PC-9 (cell line): ENCODE measurements at regions not wholly inside any gene's neighbourhood (a gene's known extent, or its start where the extent isn't known, plus 50 kb on each side); places are given as distances from the start of the nearest gene placed in this dataset.

ENCODE experiments used
- BruUV-seq: library from RNA; stranded (reverse); fragments of 400-500 nt; replicated peaks from 2 replicates; lab custom pipeline; 2021; lab: Mats Ljungman, UMichigan
- CTCF ChIA-PET: fragments of 300-600 bp; sonication (Branson Sonifier 250); formaldehyde crosslinking; loops from one replicate; lab custom pipeline; 2022; ENCODE audit warnings: antibody characterized with exemption; lab: Charles Lee
- POLR2A ChIA-PET: fragments of 300-600 bp; sonication (Branson Sonifier 250); formaldehyde crosslinking; loops from one replicate; lab custom pipeline; 2022; ENCODE audit warnings: antibody characterized with exemption; ENCODE audit not compliant: unreplicated experiment; lab: Charles Lee
- DNase-seq, 2 experiments: peaks; one replicate each; pipeline versions ENCODE4 v3.0.0 to v3.0.0-alpha.2; 2015 to 2022; ENCODE audit warnings: mixed read lengths in 1 of 2
- H2AFZ ChIP-seq: fragments of 200-600 bp; sonication (generic); 2 replicates; pipeline ENCODE4 v1.8.1; 2017; ENCODE audit warnings: antibody characterized with exemption
- H3F3A ChIP-seq: fragments of 200-600 bp; sonication (generic); 2 replicates; pipeline ENCODE4 v1.8.1; 2017; ENCODE audit warnings: antibody characterized with exemption, mild to moderate bottlenecking, low read depth; ENCODE audit not compliant: insufficient read depth
- H3K27ac ChIP-seq: fragments of 200-600 bp; sonication (generic); 2 replicates; pipeline ENCODE4 v1.6.1; 2016; ENCODE audit warnings: mixed run types
- H3K27me3 ChIP-seq: fragments of 200-600 bp; sonication (generic); 2 replicates; pipeline ENCODE4 v1.6.1; 2016; ENCODE audit warnings: low read depth, mixed run types; ENCODE audit not compliant: insufficient read depth
- H3K36me3 ChIP-seq: fragments of 200-600 bp; sonication (generic); 2 replicates; pipeline ENCODE4 v1.6.1; 2016; ENCODE audit warnings: low read depth, mixed run types
- H3K4me1 ChIP-seq: fragments of 200-600 bp; sonication (generic); replicated peaks from 2 replicates; pipeline ENCODE4 v1.6.1; 2016; ENCODE audit warnings: mixed run types; ENCODE audit not compliant: insufficient read depth
- H3K4me2 ChIP-seq: fragments of 200-600 bp; sonication (generic); 2 replicates; pipeline ENCODE4 v1.6.1; 2017; ENCODE audit warnings: mixed run types
- H3K4me3 ChIP-seq: fragments of 200-600 bp; sonication (generic); 2 replicates; pipeline ENCODE4 v1.6.1; 2016; ENCODE audit warnings: mixed run types
- H3K79me2 ChIP-seq: fragments of 200-600 bp; sonication (generic); 2 replicates; pipeline ENCODE4 v1.6.1; 2017; ENCODE audit warnings: low read depth, mixed run types
- H3K9me2 ChIP-seq: fragments of 200-600 bp; sonication (generic); 2 replicates; pipeline ENCODE4 v1.8.1; 2017; ENCODE audit warnings: mild to moderate bottlenecking; ENCODE audit not compliant: insufficient read depth
- H3K9me3 ChIP-seq: fragments of 200-600 bp; sonication (generic); 2 replicates; pipeline ENCODE4 v1.8.1; 2016; ENCODE audit warnings: low read depth; ENCODE audit not compliant: insufficient read depth
- H4K20me1 ChIP-seq: fragments of 200-600 bp; sonication (generic); 2 replicates; pipeline ENCODE4 v1.8.1; 2017; ENCODE audit not compliant: insufficient read depth
- EZH2 ChIP-seq: fragments of 200-600 bp; sonication (generic); IDR thresholded peaks from 2 replicates; pipeline ENCODE4 v1.8.0; 2017; ENCODE audit warnings: antibody characterized with exemption, low read depth
- intact Hi-C: fragments of 100-400 bp; cut with micrococcal nuclease; formaldehyde crosslinking; loops from one replicate; pipeline ENCODE4 v1.10.0; 2022; ENCODE audit not compliant: unreplicated experiment
- TF ChIP-seq, protein P1 (sequence below): fragments of 200-600 bp; sonication (generic); conservative IDR thresholded peaks from 2 replicates; pipeline ENCODE4 v1.6.1; 2017; ENCODE audit warnings: mixed run types, antibody characterized with exemption, mild to moderate bottlenecking, moderate library complexity

GRCh38 chr3:150248116-150248887 is 159.8 kb upstream of the TSC22D2 start:
- H3K36me3 ChIP-seq: no peaks in the 10 kb centered on the region
- no peaks in the 10 kb centered on the region for H4K20me1 ChIP-seq
- CTCF ChIA-PET: interaction anchor here (0.6 to 0.7 kb wide), 2 partner anchors 8 to 21 kb away, joined by 3 read pairs; no protein-coding TSS in a partner anchor
- intact Hi-C loops: no loop called here
- no peaks in the 10 kb centered on the region for H3K79me2 ChIP-seq
- H3K4me2 ChIP-seq: no peak overlapping the region
- H3K9me3 ChIP-seq: no peaks in the 10 kb centered on the region
- peak in 1 of 2 experiments; percentile 25 for DNase-seq
- no peak overlapping the region for H3K27ac ChIP-seq
- TF ChIP-seq, protein P1, sequence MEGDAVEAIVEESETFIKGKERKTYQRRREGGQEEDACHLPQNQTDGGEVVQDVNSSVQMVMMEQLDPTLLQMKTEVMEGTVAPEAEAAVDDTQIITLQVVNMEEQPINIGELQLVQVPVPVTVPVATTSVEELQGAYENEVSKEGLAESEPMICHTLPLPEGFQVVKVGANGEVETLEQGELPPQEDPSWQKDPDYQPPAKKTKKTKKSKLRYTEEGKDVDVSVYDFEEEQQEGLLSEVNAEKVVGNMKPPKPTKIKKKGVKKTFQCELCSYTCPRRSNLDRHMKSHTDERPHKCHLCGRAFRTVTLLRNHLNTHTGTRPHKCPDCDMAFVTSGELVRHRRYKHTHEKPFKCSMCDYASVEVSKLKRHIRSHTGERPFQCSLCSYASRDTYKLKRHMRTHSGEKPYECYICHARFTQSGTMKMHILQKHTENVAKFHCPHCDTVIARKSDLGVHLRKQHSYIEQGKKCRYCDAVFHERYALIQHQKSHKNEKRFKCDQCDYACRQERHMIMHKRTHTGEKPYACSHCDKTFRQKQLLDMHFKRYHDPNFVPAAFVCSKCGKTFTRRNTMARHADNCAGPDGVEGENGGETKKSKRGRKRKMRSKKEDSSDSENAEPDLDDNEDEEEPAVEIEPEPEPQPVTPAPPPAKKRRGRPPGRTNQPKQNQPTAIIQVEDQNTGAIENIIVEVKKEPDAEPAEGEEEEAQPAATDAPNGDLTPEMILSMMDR: no peak
- no peak for TF ChIP-seq EZH2
- no peaks in the 10 kb centered on the region for H3F3A ChIP-seq
- peaks cover 12% of the 10 kb centered on the region for H3K4me1 ChIP-seq
- POLR2A ChIA-PET: interaction anchor here (0.5 to 0.7 kb wide), 6 partner anchors 8 to 432 kb away, joined by 3 to 16 read pairs (median 8); no protein-coding TSS in a partner anchor
- H3K9me2 ChIP-seq: no peaks in the 10 kb centered on the region
- no TSS peak for BruUV-seq
- no peak overlapping the region for H3K4me3 ChIP-seq
- 0 out of 2 replicates have a peak overlapping the region, but pooled peaks have one; percentile 53 for H2AFZ ChIP-seq
- H3K27me3 ChIP-seq: no peaks in the 10 kb centered on the region

GRCh38 chr3:150247441-150247840 is 160.7 kb upstream of the TSC22D2 start:
- ChIA-PET POLR2A (no interaction called here), CTCF (no interaction called here)
- H3F3A ChIP-seq: no peaks in the 10 kb centered on the region
- H3K9me2 ChIP-seq: no peaks in the 10 kb centered on the region
- H3K4me1 ChIP-seq: peaks cover 12% of the 10 kb centered on the region
- no peak overlapping the region for H2AFZ ChIP-seq
- intact Hi-C loops: no loop called here
- no peaks in the 10 kb centered on the region for H3K36me3 ChIP-seq
- no peak overlapping the region for H3K4me2 ChIP-seq
- H3K9me3 ChIP-seq: no peaks in the 10 kb centered on the region
- no peaks in the 10 kb centered on the region for H4K20me1 ChIP-seq
- no peak overlapping the region for H3K27ac ChIP-seq
- H3K27me3 ChIP-seq: no peaks in the 10 kb centered on the region
- BruUV-seq: no TSS peak
- TF ChIP-seq EZH2: no peak
- TF ChIP-seq, protein P1: no peak
- no peak overlapping the region for H3K4me3 ChIP-seq
- DNase-seq: no peak
- no peaks in the 10 kb centered on the region for H3K79me2 ChIP-seq

GRCh38 chr3:150243466-150243865 is 164.6 kb upstream of the TSC22D2 start:
- no peak overlapping the region for H3K4me2 ChIP-seq
- CTCF ChIA-PET: no interaction called here
- H3K4me3 ChIP-seq: no peak overlapping the region
- POLR2A ChIA-PET: no interaction called here
- peaks cover 15% of the 10 kb centered on the region for H3F3A ChIP-seq
- no peaks in the 10 kb centered on the region for H4K20me1 ChIP-seq
- no peaks in the 10 kb centered on the region for H3K36me3 ChIP-seq
- H3K9me2 ChIP-seq: no peaks in the 10 kb centered on the region
- no peaks in the 10 kb centered on the region for H3K79me2 ChIP-seq
- H3K27ac ChIP-seq: no peak overlapping the region
- H3K27me3 ChIP-seq: no peaks in the 10 kb centered on the region
- H3K4me1 ChIP-seq: peaks cover 20% of the 10 kb centered on the region
- DNase-seq: no peak
- intact Hi-C loops: no loop called here
- no peaks in the 10 kb centered on the region for H3K9me3 ChIP-seq
- TF ChIP-seq, protein P1: no peak
- no peak for TF ChIP-seq EZH2
- BruUV-seq: no TSS peak
- no peak overlapping the region for H2AFZ ChIP-seq
